NB4 (cell line): ENCODE measurements at regions not wholly inside any gene's neighbourhood (a gene's known extent, or its start where the extent isn't known, plus 50 kb on each side); places are given as distances from the start of the nearest gene placed in this dataset.

Source experiments
- MYC ChIP-seq: IDR thresholded peaks from 2 replicates; pipeline ENCODE4 v1.6.1; 2011; ENCODE audit warnings: low read depth, low read length
- POLR2A ChIP-seq: IDR thresholded peaks from 2 replicates; pipeline ENCODE4 v1.6.1; 2011; ENCODE audit warnings: mild to moderate bottlenecking; ENCODE audit not compliant: insufficient read length; ENCODE audit errors: extremely low read depth
- TF ChIP-seq, protein P1 (sequence below): IDR thresholded peaks from one replicate; pipeline ENCODE4 v1.5.1; 2012; ENCODE audit warnings: low read depth, low read length

DNA sequence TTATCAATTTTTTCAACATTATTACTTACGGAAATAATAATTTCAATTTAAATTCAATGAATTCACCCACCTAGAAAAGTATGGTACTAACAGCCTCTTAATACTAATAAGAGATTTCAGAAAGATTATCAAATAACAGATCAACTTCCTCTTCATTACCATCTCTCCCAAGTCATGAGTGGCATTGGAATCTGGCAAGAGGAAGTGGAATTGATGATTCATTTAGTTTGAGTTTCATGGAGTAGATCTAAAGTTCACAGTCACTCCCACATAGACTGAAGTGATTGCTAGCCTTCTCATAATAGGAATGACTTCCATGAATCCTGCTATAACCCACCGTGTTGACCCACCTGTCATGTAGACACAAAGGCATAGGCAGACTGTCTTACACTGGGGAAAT is 77.7 kb upstream of the WDR75 start:
- TF ChIP-seq POLR2A (no peak), MYC (no peak)
- TF ChIP-seq, protein P1, sequence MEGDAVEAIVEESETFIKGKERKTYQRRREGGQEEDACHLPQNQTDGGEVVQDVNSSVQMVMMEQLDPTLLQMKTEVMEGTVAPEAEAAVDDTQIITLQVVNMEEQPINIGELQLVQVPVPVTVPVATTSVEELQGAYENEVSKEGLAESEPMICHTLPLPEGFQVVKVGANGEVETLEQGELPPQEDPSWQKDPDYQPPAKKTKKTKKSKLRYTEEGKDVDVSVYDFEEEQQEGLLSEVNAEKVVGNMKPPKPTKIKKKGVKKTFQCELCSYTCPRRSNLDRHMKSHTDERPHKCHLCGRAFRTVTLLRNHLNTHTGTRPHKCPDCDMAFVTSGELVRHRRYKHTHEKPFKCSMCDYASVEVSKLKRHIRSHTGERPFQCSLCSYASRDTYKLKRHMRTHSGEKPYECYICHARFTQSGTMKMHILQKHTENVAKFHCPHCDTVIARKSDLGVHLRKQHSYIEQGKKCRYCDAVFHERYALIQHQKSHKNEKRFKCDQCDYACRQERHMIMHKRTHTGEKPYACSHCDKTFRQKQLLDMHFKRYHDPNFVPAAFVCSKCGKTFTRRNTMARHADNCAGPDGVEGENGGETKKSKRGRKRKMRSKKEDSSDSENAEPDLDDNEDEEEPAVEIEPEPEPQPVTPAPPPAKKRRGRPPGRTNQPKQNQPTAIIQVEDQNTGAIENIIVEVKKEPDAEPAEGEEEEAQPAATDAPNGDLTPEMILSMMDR = no peak
